K562 (cell line): ENCODE measurements at regions not wholly inside any gene's neighbourhood (a gene's known extent, or its start where the extent isn't known, plus 50 kb on each side); places are given as distances from the start of the nearest gene placed in this dataset.

Experiments used
- ATAC-seq: fragments of 200-7000 bp; cut with Tn5 transposase; 3 replicates; pipeline ENCODE4 v1.9.1; 2020; ENCODE audit warnings: moderate library complexity
- BruUV-seq: library from RNA; stranded (reverse); fragments of 400-500 nt; replicated peaks from 2 replicates; lab custom pipeline; 2021; lab: Mats Ljungman, UMichigan
- CTCF ChIA-PET: fragments of 300-600 bp; formaldehyde crosslinking; extraction: SDS; loops from one replicate; lab custom pipeline; 2021; ENCODE audit warnings: low intra/inter-chr PET ratio; lab: Yijun Ruan, JAX
- POLR2A ChIA-PET: fragments of 300-600, 350-650 bp; sonication (Branson Sonifier 250); formaldehyde crosslinking; extraction: SDS; loops from one replicate; lab custom pipeline; 2021; ENCODE audit warnings: antibody characterized with exemption, inconsistent platforms; lab: Yijun Ruan, JAX
- DNase-seq, 4 experiments: peaks; one replicate each; pipeline versions ENCODE4 v3.0.0 to v3.0.0-alpha.2; 2011 to 2018; ENCODE audit warnings: low spot score in 3 of 4, mixed read lengths in 3 of 4; ENCODE audit errors: extremely low read depth in 1 of 4
- FAIRE-seq: peaks from 2 replicates; lab custom pipeline; 2011; peaks lifted over from hg19 to GRCh38; lab: Jason Lieb, UNC
- H2AFZ ChIP-seq: 2 replicates; pipeline ENCODE4 v1.6.0; 2011; ENCODE audit warnings: low read depth, low read length, control low read depth, inconsistent platforms
- H3K27ac ChIP-seq: fragments of 200-600 bp; 3 replicates; pipeline ENCODE4 v1.8.0; 2011; ENCODE audit warnings: low read depth, mild to moderate bottlenecking, control low read depth, inconsistent platforms, low read length, moderate library complexity, mixed read lengths; ENCODE audit errors: extremely low read depth
- H3K27me3 ChIP-seq, 2 experiments: fragments of 300-600 bp in 1 of 2; 2 replicates in 1 of 2; 3 replicates in 1 of 2; pipeline versions ENCODE4 v1.6.0 to v1.8.0; 2011; ENCODE audit warnings: inconsistent platforms in 2 of 2, low read length in 2 of 2, mild to moderate bottlenecking in 1 of 2, mixed read lengths in 1 of 2, moderate library complexity in 1 of 2; ENCODE audit not compliant: control insufficient read depth in 2 of 2, insufficient read depth in 2 of 2
- H3K36me3 ChIP-seq: fragments of 300-600 bp; 3 replicates; pipeline ENCODE4 v1.8.0; 2011; ENCODE audit warnings: mild to moderate bottlenecking, low read length, inconsistent platforms; ENCODE audit not compliant: control insufficient read depth, insufficient read depth
- H3K4me1 ChIP-seq, 2 experiments: fragments of 200-600 bp in 1 of 2; replicated peaks in 1 of 2; 2 replicates in 1 of 2; 3 replicates in 1 of 2; pipeline versions ENCODE4 v1.5.1 to v1.8.0; 2011; ENCODE audit warnings: inconsistent platforms in 2 of 2, low read length in 2 of 2, mild to moderate bottlenecking in 1 of 2, mixed read lengths in 1 of 2, moderate library complexity in 1 of 2; ENCODE audit not compliant: control insufficient read depth in 2 of 2, insufficient read depth in 2 of 2
- H3K4me2 ChIP-seq: 2 replicates; pipeline ENCODE4 v1.6.1; 2011; ENCODE audit warnings: low read length, control low read depth, inconsistent platforms, mixed read lengths; ENCODE audit not compliant: insufficient read depth
- H3K4me3 ChIP-seq: fragments of 200-600 bp; sonication (generic), shearing (Covaris generic); 2 replicates; pipeline ENCODE4 v1.5.1; 2016; ENCODE audit warnings: control low read depth, inconsistent platforms
- H3K79me2 ChIP-seq: fragments of 200-600 bp; 3 replicates; pipeline ENCODE4 v1.8.0; 2011; ENCODE audit warnings: low read length, inconsistent platforms; ENCODE audit not compliant: control insufficient read depth, insufficient read depth
- H3K9ac ChIP-seq, 2 experiments: 2 replicates each; pipeline versions ENCODE4 v1.6.0 to v1.6.1; 2011; ENCODE audit warnings: low read depth in 2 of 2, low read length in 2 of 2, control low read depth in 1 of 2, inconsistent platforms in 1 of 2, mild to moderate bottlenecking in 1 of 2, mixed read lengths in 1 of 2; ENCODE audit not compliant: insufficient read depth in 1 of 2
- H3K9me1 ChIP-seq: one replicate; pipeline ENCODE4 v1.6.0; 2011; ENCODE audit warnings: inconsistent platforms, mild to moderate bottlenecking, low read length, moderate library complexity; ENCODE audit not compliant: control insufficient read depth, insufficient read depth
- H3K9me3 ChIP-seq: replicated peaks from 2 replicates; pipeline ENCODE4 v1.5.1; 2011; ENCODE audit warnings: low read depth, low read length, inconsistent platforms; ENCODE audit not compliant: control insufficient read depth, insufficient read depth
- H4K20me1 ChIP-seq: replicated peaks from 2 replicates; pipeline ENCODE4 v1.6.1; 2011; ENCODE audit warnings: low read length, inconsistent platforms, mixed read lengths; ENCODE audit not compliant: control insufficient read depth, insufficient read depth
- ARID2 ChIP-seq: fragments of 450-650 bp; IDR thresholded peaks from 2 replicates; pipeline ENCODE4 v1.6.1; 2017; ENCODE audit warnings: antibody characterized with exemption, mild to moderate bottlenecking
- ARNT ChIP-seq, 2 experiments: fragments of 450-650 bp; IDR thresholded peaks; 2 replicates each; pipeline ENCODE4 v1.6.1; 2016; ENCODE audit warnings: mild to moderate bottlenecking in 1 of 2
- HLTF ChIP-seq: fragments of 450-650 bp; IDR thresholded peaks from 2 replicates; pipeline ENCODE4 v1.6.1; 2016
- HOXB6 ChIP-seq: fragments of 250-450 bp; sonication (Bioruptor Pico); IDR thresholded peaks from 2 replicates; pipeline ENCODE4 v1.5.1; 2022; ENCODE audit warnings: mild to moderate bottlenecking, borderline replicate concordance
- MEF2D ChIP-seq: conservative IDR thresholded peaks from 2 replicates; pipeline ENCODE4 v1.6.1; 2016; ENCODE audit warnings: low read depth, missing genetic modification characterization, missing compliant biosample characterization
- MYBL2 ChIP-seq, 2 experiments: fragments of 450-650 bp in 1 of 2; sonication (generic) in 1 of 2; formaldehyde crosslinking in 1 of 2; IDR thresholded peaks; 2 replicates each; pipeline versions ENCODE4 v1.6.1 to v1.8.1; 2017 to 2022; ENCODE audit warnings: borderline replicate concordance in 1 of 2, inconsistent platforms in 1 of 2, low read depth in 1 of 2, mild to moderate bottlenecking in 1 of 2, missing genetic modification reagents in 1 of 2, moderate library complexity in 1 of 2
- RBM39 ChIP-seq: fragments of 200-400 bp; formaldehyde crosslinking; optimal IDR thresholded peaks from 2 replicates; pipeline ENCODE3; 2018; ENCODE audit warnings: low read depth, low read length
- TOE1 ChIP-seq, 2 experiments: fragments of 450-650 bp in 1 of 2; sonication (generic) in 1 of 2; formaldehyde crosslinking in 1 of 2; IDR thresholded peaks; 2 replicates each; pipeline versions ENCODE4 v1.7.1 to v1.8.0; 2016 to 2022; ENCODE audit warnings: borderline replicate concordance in 2 of 2, mild to moderate bottlenecking in 2 of 2, antibody characterized with exemption in 1 of 2, inconsistent platforms in 1 of 2, low read depth in 1 of 2, missing genetic modification reagents in 1 of 2, moderate library complexity in 1 of 2
- ZNF347 ChIP-seq: fragments of 450-650 bp; formaldehyde crosslinking; IDR thresholded peaks from 2 replicates; pipeline ENCODE4 v1.4.0; 2020; ENCODE audit warnings: low read depth, mild to moderate bottlenecking, moderate library complexity
- ZNF778 ChIP-seq: fragments of 450-650 bp; formaldehyde crosslinking; IDR thresholded peaks from 2 replicates; pipeline ENCODE4 v1.4.0; 2020; ENCODE audit warnings: mild to moderate bottlenecking, moderate library complexity
- WGBS: fragments of 100-300 bp; shearing (Covaris generic); methylation state at CpG from one replicate; pipeline ENCODE4 v1.1.6; 2016; ENCODE audit warnings: low coverage, mixed read lengths; ENCODE audit not compliant: insufficient coverage; ENCODE audit errors: missing lambda C conversion rate; 5-methylcytosine and 5-hydroxymethylcytosine counted together
- in situ Hi-C: fragments of 300-500 bp; cut with MboI; formaldehyde crosslinking; loops from 4 replicates; pipeline ENCODE4 v1.15.0; 2018; ENCODE audit warnings: inconsistent platforms, mixed read lengths
- intact Hi-C: fragments of 100-400 bp; cut with micrococcal nuclease; formaldehyde crosslinking; loops from 2 replicates; pipeline ENCODE4 v1.14.2; 2022
- TF ChIP-seq, protein P1 (sequence below), 2 experiments: fragments of 450-650 bp; formaldehyde crosslinking in 1 of 2; IDR thresholded peaks; 2 replicates each; pipeline versions ENCODE4 v1.4.0 to v1.6.1; 2014 to 2020; ENCODE audit warnings: mild to moderate bottlenecking in 2 of 2, borderline replicate concordance in 1 of 2, low read depth in 1 of 2

GRCh38 chr2:180208841-180209240 is 201.7 kb upstream of the CWC22 start:
- Histone ChIP-seq H3K79me2 (no peaks in the 10 kb centered on the region), H3K4me3 (no peak overlapping the region), H3K27ac (no peak overlapping the region), H3K27me3 (no peaks in the 10 kb centered on the region), H3K9me1 (no peaks in the 10 kb centered on the region), H3K4me2 (no peak overlapping the region), H3K9me3 (0 out of 2 replicates have a peak, but pooled peaks cover 3% of the 10 kb centered on the region), H3K9ac (no peak overlapping the region), H2AFZ (no peak overlapping the region), H4K20me1 (no peaks in the 10 kb centered on the region), H3K4me1 (no peaks in the 10 kb centered on the region), H3K36me3 (no peaks in the 10 kb centered on the region)
- ChIA-PET POLR2A (no interaction called here), CTCF (no interaction called here)
- in situ Hi-C loops: no loop called here
- 4% methylated on average over 2 of the region's 2 CpGs for WGBS
- FAIRE-seq (no peak), ATAC-seq (no peak), DNase-seq (no peak)
- no TSS peak for BruUV-seq
- intact Hi-C loops: no loop called here
- TF ChIP-seq TOE1 (IDR thresholded peaks at IDR 0.05; ENCODE audit: borderline replicate concordance) (no peak), TOE1 (CRISPR knock-in tag; IDR thresholded peaks at IDR 0.05; ENCODE audit: borderline replicate concordance, low read depth) (no peak), HOXB6 (CRISPR knock-in tag) (no peak), ZNF347 (CRISPR knock-in tag) (no peak), HLTF (no peak), MYBL2 (IDR thresholded peaks at IDR 0.05; ENCODE audit: low read depth) (no peak), MYBL2 (CRISPR knock-in tag; IDR thresholded peaks at IDR 0.05; ENCODE audit: borderline replicate concordance) (no peak), ZNF778 (CRISPR knock-in tag) (no peak), MEF2D (no peak), ARNT (IDR thresholded peaks at IDR 0.05) (no peak), RBM39 (no peak), ARID2 (no peak)
- TF ChIP-seq, protein P1, sequence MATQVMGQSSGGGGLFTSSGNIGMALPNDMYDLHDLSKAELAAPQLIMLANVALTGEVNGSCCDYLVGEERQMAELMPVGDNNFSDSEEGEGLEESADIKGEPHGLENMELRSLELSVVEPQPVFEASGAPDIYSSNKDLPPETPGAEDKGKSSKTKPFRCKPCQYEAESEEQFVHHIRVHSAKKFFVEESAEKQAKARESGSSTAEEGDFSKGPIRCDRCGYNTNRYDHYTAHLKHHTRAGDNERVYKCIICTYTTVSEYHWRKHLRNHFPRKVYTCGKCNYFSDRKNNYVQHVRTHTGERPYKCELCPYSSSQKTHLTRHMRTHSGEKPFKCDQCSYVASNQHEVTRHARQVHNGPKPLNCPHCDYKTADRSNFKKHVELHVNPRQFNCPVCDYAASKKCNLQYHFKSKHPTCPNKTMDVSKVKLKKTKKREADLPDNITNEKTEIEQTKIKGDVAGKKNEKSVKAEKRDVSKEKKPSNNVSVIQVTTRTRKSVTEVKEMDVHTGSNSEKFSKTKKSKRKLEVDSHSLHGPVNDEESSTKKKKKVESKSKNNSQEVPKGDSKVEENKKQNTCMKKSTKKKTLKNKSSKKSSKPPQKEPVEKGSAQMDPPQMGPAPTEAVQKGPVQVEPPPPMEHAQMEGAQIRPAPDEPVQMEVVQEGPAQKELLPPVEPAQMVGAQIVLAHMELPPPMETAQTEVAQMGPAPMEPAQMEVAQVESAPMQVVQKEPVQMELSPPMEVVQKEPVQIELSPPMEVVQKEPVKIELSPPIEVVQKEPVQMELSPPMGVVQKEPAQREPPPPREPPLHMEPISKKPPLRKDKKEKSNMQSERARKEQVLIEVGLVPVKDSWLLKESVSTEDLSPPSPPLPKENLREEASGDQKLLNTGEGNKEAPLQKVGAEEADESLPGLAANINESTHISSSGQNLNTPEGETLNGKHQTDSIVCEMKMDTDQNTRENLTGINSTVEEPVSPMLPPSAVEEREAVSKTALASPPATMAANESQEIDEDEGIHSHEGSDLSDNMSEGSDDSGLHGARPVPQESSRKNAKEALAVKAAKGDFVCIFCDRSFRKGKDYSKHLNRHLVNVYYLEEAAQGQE (IDR thresholded peaks at IDR 0.05; ENCODE audit: borderline replicate concordance): no peak
- TF ChIP-seq, protein P1 (CRISPR knock-in tag; IDR thresholded peaks at IDR 0.05; ENCODE audit: low read depth): no peak
